HCT116 (cell line): ENCODE measurements at regions not wholly inside any gene's neighbourhood (a gene's known extent, or its start where the extent isn't known, plus 50 kb on each side); places are given as distances from the start of the nearest gene placed in this dataset.

Experiments used
- ATAC-seq: fragments of 200-7000 bp; cut with Tn5 transposase; 2 replicates; pipeline ENCODE4 v1.9.1; 2020; ENCODE audit warnings: mild to moderate bottlenecking, moderate library complexity
- BruUV-seq: library from RNA; stranded (reverse); fragments of 400-500 nt; replicated peaks from 2 replicates; lab custom pipeline; 2021; lab: Mats Ljungman, UMichigan
- CTCF ChIA-PET: fragments of 300-600 bp; sonication (Branson Sonifier 250); formaldehyde crosslinking; loops from one replicate; lab custom pipeline; 2021; ENCODE audit warnings: antibody characterized with exemption; lab: Charles Lee
- POLR2A ChIA-PET: fragments of 300-600, 350-600 bp; sonication (Branson Sonifier 250); formaldehyde crosslinking; loops from one replicate; lab custom pipeline; 2021; ENCODE audit warnings: antibody characterized with exemption; lab: Charles Lee
- RAD21 ChIA-PET, 2 experiments: fragments of 300-600 bp; sonication (Branson Sonifier 250); formaldehyde crosslinking; loops; one replicate each; lab custom pipeline; 2023; ENCODE audit warnings: low total read pairs in 2 of 2; ENCODE audit not compliant: uncharacterized antibody in 2 of 2, unreplicated experiment in 2 of 2, low non-redundant PET in 1 of 2; lab: Charles Lee
- DNase-seq: peaks from one replicate; pipeline ENCODE4 v3.0.0-alpha.2; 2010; ENCODE audit warnings: low read depth, low spot score
- H2AFZ ChIP-seq: fragments of 200-600 bp; shearing (Covaris generic), sonication (generic); 2 replicates; pipeline ENCODE4 v1.6.1; 2017; ENCODE audit warnings: low read depth, mixed run types, mixed read lengths, antibody characterized with exemption, low read length; ENCODE audit not compliant: poor library complexity, severe bottlenecking
- H3K27ac ChIP-seq: 2 replicates; pipeline ENCODE4 v1.5.1; 2012; ENCODE audit warnings: low read depth, low read length
- H3K27me3 ChIP-seq: fragments of 200-600 bp; sonication (generic); 2 replicates; pipeline ENCODE4 v1.6.1; 2016; ENCODE audit warnings: mixed run types, low read length, mixed read lengths; ENCODE audit not compliant: insufficient read depth
- H3K36me3 ChIP-seq, 2 experiments: fragments of 200-500 bp in 1 of 2; fragments of 200-600 bp in 1 of 2; sonication (Bioruptor generic) in 1 of 2; sonication (generic) in 1 of 2; 2 replicates each; pipeline versions ENCODE4 v1.5.1 to v1.6.1; 2014 to 2016; ENCODE audit warnings: low read length in 2 of 2, inconsistent platforms in 1 of 2, mixed read lengths in 1 of 2, mixed run types in 1 of 2; ENCODE audit not compliant: insufficient read depth in 2 of 2, control insufficient read depth in 1 of 2
- H3K4me1 ChIP-seq, 2 experiments: fragments of 200-600 bp in 1 of 2; sonication (generic) in 1 of 2; 2 replicates each; pipeline versions ENCODE4 v1.5.1 to v1.6.1; 2012 to 2017; ENCODE audit warnings: low read length in 2 of 2, inconsistent platforms in 1 of 2, mild to moderate bottlenecking in 1 of 2, mixed read lengths in 1 of 2, mixed run types in 1 of 2, moderate library complexity in 1 of 2; ENCODE audit not compliant: insufficient read depth in 2 of 2, control insufficient read depth in 1 of 2
- H3K4me2 ChIP-seq: fragments of 200-600 bp; sonication (generic); 2 replicates; pipeline ENCODE4 v1.6.1; 2017; ENCODE audit warnings: mixed run types, low read length, mixed read lengths
- H3K4me3 ChIP-seq, 2 experiments: fragments of 200-600 bp in 1 of 2; sonication (generic) in 1 of 2; replicated peaks in 1 of 2; 2 replicates each; pipeline ENCODE4 v1.5.1; 2011 to 2016; ENCODE audit warnings: low read length in 2 of 2, control low read depth in 1 of 2, low read depth in 1 of 2, mild to moderate bottlenecking in 1 of 2, mixed read lengths in 1 of 2, mixed run types in 1 of 2
- H3K79me2 ChIP-seq: fragments of 200-600 bp; sonication (generic); 2 replicates; pipeline ENCODE4 v1.6.1; 2017; ENCODE audit warnings: mild to moderate bottlenecking, mixed run types, low read length, moderate library complexity, mixed read lengths; ENCODE audit not compliant: insufficient read depth
- H3K9ac ChIP-seq: fragments of 200-600 bp; sonication (generic); 2 replicates; pipeline ENCODE4 v1.6.1; 2016; ENCODE audit warnings: low read length, mixed read lengths
- H3K9me2 ChIP-seq: fragments of 200-600 bp; sonication (generic), shearing (Covaris generic); 2 replicates; pipeline ENCODE4 v1.6.1; 2017; ENCODE audit warnings: mixed run types, mild to moderate bottlenecking, moderate library complexity; ENCODE audit not compliant: insufficient read depth
- H3K9me3 ChIP-seq, 2 experiments: fragments of 200-500 bp in 1 of 2; fragments of 200-600 bp in 1 of 2; sonication (Bioruptor generic) in 1 of 2; sonication (generic) in 1 of 2; 2 replicates each; pipeline ENCODE4 v1.6.1; 2014 to 2017; ENCODE audit warnings: low read length in 2 of 2, mixed read lengths in 2 of 2, inconsistent platforms in 1 of 2, low read depth in 1 of 2, mild to moderate bottlenecking in 1 of 2, mixed run types in 1 of 2, moderate library complexity in 1 of 2; ENCODE audit not compliant: control insufficient read depth in 1 of 2, insufficient read depth in 1 of 2
- H4K20me1 ChIP-seq: fragments of 200-600 bp; sonication (generic), shearing (Covaris generic); 2 replicates; pipeline ENCODE4 v1.6.1; 2017; ENCODE audit warnings: mixed run types, mild to moderate bottlenecking, moderate library complexity; ENCODE audit not compliant: insufficient read depth
- FOSL1 ChIP-seq: IDR thresholded peaks from 2 replicates; pipeline ENCODE4 v1.6.1; 2012; ENCODE audit warnings: low read depth
- SRF ChIP-seq: IDR thresholded peaks from 2 replicates; pipeline ENCODE4 v1.6.1; 2012; ENCODE audit warnings: low read depth
- TCF7L2 ChIP-seq: IDR thresholded peaks from 2 replicates; pipeline ENCODE4 v1.7.0; 2011; ENCODE audit warnings: borderline replicate concordance, inconsistent platforms; ENCODE audit not compliant: insufficient read depth, insufficient read length; ENCODE audit errors: extremely low read depth
- YY1 ChIP-seq: IDR thresholded peaks from 2 replicates; pipeline ENCODE4 v1.6.1; 2011; ENCODE audit warnings: low read length, low read depth, moderate library complexity, mild to moderate bottlenecking; ENCODE audit not compliant: insufficient replicate concordance; ENCODE audit errors: extremely low read depth
- intact Hi-C: fragments of 100-400 bp; cut with micrococcal nuclease; formaldehyde crosslinking; loops from 2 replicates; pipeline ENCODE4 v1.10.0; 2022
- TF ChIP-seq, protein P1 (sequence below): IDR thresholded peaks from 2 replicates; pipeline ENCODE4 v1.6.1; 2011; ENCODE audit warnings: mild to moderate bottlenecking, low read length, moderate library complexity; ENCODE audit not compliant: insufficient replicate concordance; ENCODE audit errors: extremely low read depth
- TF ChIP-seq, protein P2 (sequence below): IDR thresholded peaks from 2 replicates; pipeline ENCODE4 v1.6.1; 2012

DNA sequence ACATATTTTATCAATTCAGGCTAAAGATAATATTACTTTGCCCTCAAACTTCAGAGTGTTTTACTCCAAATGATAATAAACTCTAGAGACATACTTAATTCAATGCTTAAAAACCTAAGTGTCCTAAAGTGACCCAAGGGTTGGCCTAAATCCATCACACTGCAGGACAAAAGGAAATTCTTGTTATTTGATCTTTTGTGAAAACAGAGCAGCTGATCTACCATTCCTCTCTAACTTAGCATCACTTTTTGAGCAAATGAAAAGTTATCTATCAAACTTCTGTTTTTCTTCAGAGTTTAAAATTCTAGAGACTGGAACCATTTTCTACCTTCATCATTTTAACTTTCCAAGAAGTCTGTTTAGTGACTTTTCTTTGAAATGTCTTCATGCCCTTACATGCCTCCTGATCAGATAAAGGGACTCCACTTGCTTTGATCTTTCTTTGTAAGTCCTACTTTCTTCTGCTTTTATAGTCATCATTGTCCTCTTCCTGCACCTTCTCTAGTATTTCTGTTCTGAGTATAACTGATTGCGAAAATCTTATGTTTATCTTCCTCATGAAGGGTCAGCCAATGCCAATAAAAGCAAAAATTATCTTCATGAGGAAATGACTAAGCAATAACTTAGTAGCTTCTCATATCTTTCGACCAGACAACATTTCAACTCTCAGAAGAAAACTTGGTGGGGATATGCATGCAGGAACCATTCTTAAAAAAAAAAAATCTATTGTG is 378.7 kb upstream of the TGFBR2 start (continued):
- TF ChIP-seq, protein P1, sequence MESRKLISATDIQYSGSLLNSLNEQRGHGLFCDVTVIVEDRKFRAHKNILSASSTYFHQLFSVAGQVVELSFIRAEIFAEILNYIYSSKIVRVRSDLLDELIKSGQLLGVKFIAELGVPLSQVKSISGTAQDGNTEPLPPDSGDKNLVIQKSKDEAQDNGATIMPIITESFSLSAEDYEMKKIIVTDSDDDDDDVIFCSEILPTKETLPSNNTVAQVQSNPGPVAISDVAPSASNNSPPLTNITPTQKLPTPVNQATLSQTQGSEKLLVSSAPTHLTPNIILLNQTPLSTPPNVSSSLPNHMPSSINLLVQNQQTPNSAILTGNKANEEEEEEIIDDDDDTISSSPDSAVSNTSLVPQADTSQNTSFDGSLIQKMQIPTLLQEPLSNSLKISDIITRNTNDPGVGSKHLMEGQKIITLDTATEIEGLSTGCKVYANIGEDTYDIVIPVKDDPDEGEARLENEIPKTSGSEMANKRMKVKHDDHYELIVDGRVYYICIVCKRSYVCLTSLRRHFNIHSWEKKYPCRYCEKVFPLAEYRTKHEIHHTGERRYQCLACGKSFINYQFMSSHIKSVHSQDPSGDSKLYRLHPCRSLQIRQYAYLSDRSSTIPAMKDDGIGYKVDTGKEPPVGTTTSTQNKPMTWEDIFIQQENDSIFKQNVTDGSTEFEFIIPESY = no peak
- 0 out of 2 replicates have a peak, but pooled peaks have one; percentile 29 for TF ChIP-seq FOSL1

DNA sequence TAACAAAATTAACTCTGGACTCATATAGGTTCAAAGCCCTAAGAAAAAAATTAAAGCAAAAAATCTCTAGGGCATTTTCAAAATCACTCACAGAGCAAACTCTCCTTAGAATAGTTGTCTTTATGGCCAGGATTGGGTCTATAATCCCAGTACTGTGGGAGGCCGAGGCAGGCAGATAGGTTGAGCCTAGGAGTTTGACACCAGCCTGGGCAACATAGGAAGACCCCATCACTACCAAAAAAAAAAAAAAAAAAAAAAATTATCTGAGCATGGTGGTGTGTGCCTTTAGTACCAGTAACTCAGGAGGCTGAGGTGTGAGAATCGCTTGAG is 378.1 kb upstream of the TGFBR2 start:
- Histone ChIP-seq H3K79me2 (no peaks in the 10 kb centered on the region), H3K9me2 (no peaks in the 10 kb centered on the region), H3K27ac (peak overlapping the region; percentile 65), H3K4me1 (peaks cover 18 to 27% of the 10 kb centered on the region in 2 experiments), H4K20me1 (no peaks in the 10 kb centered on the region), H3K9ac (no peak overlapping the region), H2AFZ (peak overlapping the region; percentile 83), H3K27me3 (no peaks in the 10 kb centered on the region), H3K9me3 (no peaks in the 10 kb centered on the region), H3K4me2 (peak overlapping the region; percentile 40), H3K4me3 (no peak overlapping the region), H3K36me3 (no peaks in the 10 kb centered on the region)
- intact Hi-C loops = no loop called here
- ChIA-PET CTCF (no interaction called here), POLR2A (no interaction called here), RAD21 (no interaction called here)
- BruUV-seq = no TSS peak
- ATAC-seq (peak; percentile 55), DNase-seq (no peak)
- TF ChIP-seq YY1 (no peak), SRF (no peak), TCF7L2 (no peak)
- TF ChIP-seq, protein P2, sequence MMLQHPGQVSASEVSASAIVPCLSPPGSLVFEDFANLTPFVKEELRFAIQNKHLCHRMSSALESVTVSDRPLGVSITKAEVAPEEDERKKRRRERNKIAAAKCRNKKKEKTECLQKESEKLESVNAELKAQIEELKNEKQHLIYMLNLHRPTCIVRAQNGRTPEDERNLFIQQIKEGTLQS = no peak
